ENCODE measurements at regions not wholly inside any gene's neighbourhood (a gene's known extent, or its start where the extent isn't known, plus 50 kb on each side); places are given as distances from the start of the nearest gene placed in this dataset.

GRCh38 chr2:145655165-145655765 is 1135.3 kb upstream of the ZEB2 start:
- no peaks in the 10 kb centered on the region for H3K9me3 ChIP-seq (ENCODE audit: control insufficient read depth, insufficient read depth, low read depth, low read length)
- in situ Hi-C loops (cut with HindIII; ENCODE audit: low pct_unique_long_range_greater_than_20kb, low sequenced_read_pairs) (no loop called here), intact Hi-C loops (cut with micrococcal nuclease; ENCODE audit: unreplicated experiment) (no loop called here)
- POLR2A ChIA-PET, result no interaction called here
- H3K27ac ChIP-seq (ENCODE audit: low read length), result no peak overlapping the region
- CTCF ChIA-PET, result no interaction called here
- no TSS peak for BruUV-seq (replicated peaks)
- no peak for TF ChIP-seq TCF7L2 (IDR thresholded peaks at IDR 0.05; ENCODE audit: low read depth, low read length)
- no peak for TF ChIP-seq REST (IDR thresholded peaks at IDR 0.05; ENCODE audit: insufficient read depth in 1 of 2, low read depth in 2 of 2, low read length in 1 of 2)
- TF ChIP-seq POLR2AphosphoS5 (IDR thresholded peaks at IDR 0.05; ENCODE audit: low read depth, low read length), result no peak
- TF ChIP-seq SIN3A (IDR thresholded peaks at IDR 0.05; ENCODE audit: borderline replicate concordance, insufficient read depth, low read depth, low read length), result no peak
- TF ChIP-seq CTCF (IDR thresholded peaks at IDR 0.05), result no peak
- H3K27me3 ChIP-seq (ENCODE audit: control insufficient read depth, insufficient read depth, low read length), result no peaks in the 10 kb centered on the region
- no peak overlapping the region for H3K4me3 ChIP-seq (ENCODE audit: low read depth in 2 of 2, low read length in 2 of 2)
- no peaks in the 10 kb centered on the region for H3K36me3 ChIP-seq (ENCODE audit: control insufficient read depth, insufficient read depth, low read length)
- DNase-seq (ENCODE audit: low read depth, low spot score), result no peak
- no peaks in the 10 kb centered on the region for H3K4me1 ChIP-seq (ENCODE audit: control insufficient read depth, insufficient read depth, low read length)
- no peak for ATAC-seq

- no peak for DNase-seq (ENCODE audit: low read depth, low spot score)
- no TSS peak for BruUV-seq (replicated peaks)
- ATAC-seq, result no peak
Observed at GRCh38 chr2:145654746-145655145, 1134.8 kb upstream of the ZEB2 start.

More at GRCh38 chr2:145654746-145655145, 1134.8 kb upstream of the ZEB2 start:
- no peaks in the 10 kb centered on the region for H3K4me1 ChIP-seq (ENCODE audit: control insufficient read depth, insufficient read depth, low read length)
- CTCF ChIA-PET, result no interaction called here
- intact Hi-C loops (cut with micrococcal nuclease; ENCODE audit: unreplicated experiment) (no loop called here), in situ Hi-C loops (cut with HindIII; ENCODE audit: low pct_unique_long_range_greater_than_20kb, low sequenced_read_pairs) (no loop called here)
- TF ChIP-seq SIN3A (IDR thresholded peaks at IDR 0.05; ENCODE audit: borderline replicate concordance, insufficient read depth, low read depth, low read length) (no peak), POLR2AphosphoS5 (IDR thresholded peaks at IDR 0.05; ENCODE audit: low read depth, low read length) (no peak), CTCF (IDR thresholded peaks at IDR 0.05) (no peak), TCF7L2 (IDR thresholded peaks at IDR 0.05; ENCODE audit: low read depth, low read length) (no peak), REST (IDR thresholded peaks at IDR 0.05; ENCODE audit: insufficient read depth in 1 of 2, low read depth in 2 of 2, low read length in 1 of 2) (no peak)
- H3K9me3 ChIP-seq (ENCODE audit: control insufficient read depth, insufficient read depth, low read depth, low read length), result no peaks in the 10 kb centered on the region
- no peaks in the 10 kb centered on the region for H3K36me3 ChIP-seq (ENCODE audit: control insufficient read depth, insufficient read depth, low read length)
- POLR2A ChIA-PET, result no interaction called here
- H3K27me3 ChIP-seq (ENCODE audit: control insufficient read depth, insufficient read depth, low read length), result no peaks in the 10 kb centered on the region
- no peak overlapping the region for H3K4me3 ChIP-seq (ENCODE audit: low read depth in 2 of 2, low read length in 2 of 2)
- H3K27ac ChIP-seq (ENCODE audit: low read length), result no peak overlapping the region
